Endothelial cell of umbilical vein (primary cell): ENCODE measurements at regions not wholly inside any gene's neighbourhood (a gene's known extent, or its start where the extent isn't known, plus 50 kb on each side); places are given as distances from the start of the nearest gene placed in this dataset.

Source experiments
- BruUV-seq: library from RNA; stranded (reverse); fragments of 400-500 nt; replicated peaks from 2 replicates; lab custom pipeline; 2021; lab: Mats Ljungman, UMichigan
- CTCF ChIA-PET: fragments of 300-600, 350-600 bp; sonication (Branson Sonifier 250); formaldehyde crosslinking; loops from one replicate; lab custom pipeline; 2021; ENCODE audit warnings: antibody characterized with exemption, inconsistent platforms; lab: Charles Lee
- POLR2A ChIA-PET: fragments of 300-600, 350-600 bp; sonication (Branson Sonifier 250); formaldehyde crosslinking; loops from one replicate; lab custom pipeline; 2021; ENCODE audit warnings: antibody characterized with exemption, inconsistent platforms; lab: Charles Lee
- DNase-seq: peaks from one replicate; pipeline ENCODE4 v3.0.0-alpha.2; 2011; ENCODE audit warnings: low read depth, low spot score
- FAIRE-seq: peaks from 2 replicates; lab custom pipeline; 2011; peaks lifted over from hg19 to GRCh38; lab: Jason Lieb, UNC
- H2AFZ ChIP-seq: 2 replicates; pipeline ENCODE4 v1.6.0; 2012; ENCODE audit warnings: low read depth, low read length, control low read depth, inconsistent platforms
- H3K27ac ChIP-seq: 2 replicates; pipeline ENCODE4 v1.5.1; 2011; ENCODE audit warnings: low read depth, mild to moderate bottlenecking, control low read depth, low read length, moderate library complexity; ENCODE audit not compliant: insufficient read depth
- H3K27me3 ChIP-seq, 2 experiments: 2 replicates each; pipeline versions ENCODE4 v1.6.0 to v1.6.1; 2011; ENCODE audit warnings: low read length in 2 of 2, mixed read lengths in 1 of 2; ENCODE audit not compliant: control insufficient read depth in 2 of 2, insufficient read depth in 2 of 2
- H3K36me3 ChIP-seq, 2 experiments: 2 replicates in 1 of 2; 3 replicates in 1 of 2; pipeline ENCODE4 v1.5.1; 2011; ENCODE audit warnings: low read length in 2 of 2, mild to moderate bottlenecking in 1 of 2, moderate library complexity in 1 of 2; ENCODE audit not compliant: control insufficient read depth in 2 of 2, insufficient read depth in 2 of 2; ENCODE audit errors: extremely low read depth in 1 of 2
- H3K4me1 ChIP-seq: 3 replicates; pipeline ENCODE4 v1.5.1; 2011; ENCODE audit warnings: mild to moderate bottlenecking, low read length; ENCODE audit not compliant: control insufficient read depth, insufficient read depth; ENCODE audit errors: extremely low read depth
- H3K4me2 ChIP-seq: 2 replicates; pipeline ENCODE4 v1.6.1; 2011; ENCODE audit warnings: low read length, control low read depth, mixed read lengths; ENCODE audit not compliant: insufficient read depth
- H3K4me3 ChIP-seq, 3 experiments: fragments of 200-600 bp in 1 of 3; sonication (generic), shearing (Covaris generic) in 1 of 3; replicated peaks in 1 of 3; 2 replicates each; pipeline ENCODE4 v1.5.1; 2011 to 2016; ENCODE audit warnings: control low read depth in 3 of 3, low read length in 3 of 3, mild to moderate bottlenecking in 2 of 3, inconsistent platforms in 1 of 3, low read depth in 1 of 3, moderate library complexity in 1 of 3; ENCODE audit not compliant: insufficient read depth in 1 of 3
- H3K79me2 ChIP-seq: 2 replicates; pipeline ENCODE4 v1.6.0; 2012; ENCODE audit warnings: low read length, inconsistent platforms; ENCODE audit not compliant: control insufficient read depth, insufficient read depth
- H3K9ac ChIP-seq: replicated peaks from 2 replicates; pipeline ENCODE3; 2011; ENCODE audit warnings: low read length, control low read depth; ENCODE audit not compliant: insufficient read depth; ENCODE audit errors: extremely low read depth
- H3K9me1 ChIP-seq: replicated peaks from 3 replicates; pipeline ENCODE4 v1.6.0; 2011; ENCODE audit warnings: mild to moderate bottlenecking, low read length; ENCODE audit not compliant: control insufficient read depth, insufficient read depth; ENCODE audit errors: extremely low read depth
- H3K9me3 ChIP-seq: replicated peaks from 2 replicates; pipeline ENCODE4 v1.5.1; 2012; ENCODE audit warnings: low read length, inconsistent platforms; ENCODE audit not compliant: control insufficient read depth, insufficient read depth
- H4K20me1 ChIP-seq: replicated peaks from 2 replicates; pipeline ENCODE3; 2011; ENCODE audit warnings: mild to moderate bottlenecking, low read length; ENCODE audit not compliant: control insufficient read depth, insufficient read depth; ENCODE audit errors: extremely low read depth
- CTCF ChIP-seq, 2 donors: IDR thresholded peaks; 1 replicate in 1 of 2; 2 replicates in 1 of 2; pipeline ENCODE4 v1.5.1; 2011; ENCODE audit warnings: low read length in 2 of 2, mild to moderate bottlenecking in 2 of 2, moderate library complexity in 2 of 2, control low read depth in 1 of 2, inconsistent platforms in 1 of 2, low read depth in 1 of 2; ENCODE audit not compliant: insufficient read depth in 1 of 2; ENCODE audit errors: extremely low read depth in 1 of 2
- EZH2 ChIP-seq: IDR thresholded peaks from 2 replicates; pipeline ENCODE4 v1.6.1; 2012; ENCODE audit warnings: borderline replicate concordance, low read depth, mild to moderate bottlenecking, moderate library complexity, low read length, inconsistent platforms; ENCODE audit not compliant: severe bottlenecking
- FOS ChIP-seq: IDR thresholded peaks from 2 replicates; pipeline ENCODE4 v1.6.1; 2011; ENCODE audit warnings: mild to moderate bottlenecking, low read length, moderate library complexity, borderline replicate concordance; ENCODE audit not compliant: insufficient read depth
- GATA2 ChIP-seq: IDR thresholded peaks from 2 replicates; pipeline ENCODE4 v1.7.0; 2011; ENCODE audit warnings: low read depth, mild to moderate bottlenecking, moderate library complexity, mixed read lengths, low read length; ENCODE audit not compliant: insufficient read length, insufficient read depth
- JUN ChIP-seq: IDR thresholded peaks from 2 replicates; pipeline ENCODE4 v1.6.1; 2011; ENCODE audit warnings: borderline replicate concordance, low read depth; ENCODE audit not compliant: insufficient read length, insufficient read depth
- MAX ChIP-seq: IDR thresholded peaks from 2 replicates; pipeline ENCODE4 v1.6.1; 2011; ENCODE audit not compliant: insufficient read depth, insufficient read length
- MYC ChIP-seq: IDR thresholded peaks from one replicate; pipeline ENCODE4 v1.6.1; 2011; ENCODE audit warnings: mild to moderate bottlenecking, low read depth, low read length
- POLR2A ChIP-seq: IDR thresholded peaks from 2 replicates; pipeline ENCODE4 v1.6.1; 2012; ENCODE audit warnings: low read depth, mild to moderate bottlenecking, control low read depth, low read length
- POLR2AphosphoS5 ChIP-seq: IDR thresholded peaks from 2 replicates; pipeline ENCODE4 v1.6.1; 2012; ENCODE audit warnings: low read depth, mild to moderate bottlenecking, control low read depth, low read length, moderate library complexity; ENCODE audit not compliant: insufficient read depth
- dilution Hi-C: fragments of 300-500 bp; cut with MboI; formaldehyde crosslinking; loops from one replicate; pipeline ENCODE4 v1.15.0; 2019; ENCODE audit warnings: low sequenced_read_pairs; ENCODE audit not compliant: extremely low pct_ligation_motif_present
- intact Hi-C: fragments of 100-400 bp; cut with micrococcal nuclease; formaldehyde crosslinking; loops from one replicate; pipeline ENCODE4 v1.10.0; 2022

- H3K9me3 ChIP-seq, result no peaks in the 10 kb centered on the region
- dilution Hi-C loops (no loop called here), intact Hi-C loops (no loop called here)
- no TSS peak for BruUV-seq
- CTCF ChIA-PET, result no interaction called here
- H3K27me3 ChIP-seq, result no peaks in the 10 kb centered on the region
- no peak overlapping the region for H3K9ac ChIP-seq
- no peaks in the 10 kb centered on the region for H3K9me1 ChIP-seq
- POLR2A ChIA-PET, result no interaction called here
- H3K79me2 ChIP-seq, result no peaks in the 10 kb centered on the region
- no peaks in the 10 kb centered on the region for H4K20me1 ChIP-seq
- H3K4me2 ChIP-seq, result no peak overlapping the region
- H2AFZ ChIP-seq, result no peak overlapping the region
- no peaks in the 10 kb centered on the region for H3K4me1 ChIP-seq
- no peaks in the 10 kb centered on the region for H3K36me3 ChIP-seq
- FAIRE-seq (no peak), DNase-seq (no peak)
- no peak overlapping the region for H3K4me3 ChIP-seq
- no peak for TF ChIP-seq POLR2AphosphoS5
- TF ChIP-seq EZH2, result no peak
- no peak for TF ChIP-seq FOS
- no peak for TF ChIP-seq MAX
- no peak for TF ChIP-seq GATA2
- TF ChIP-seq JUN, result no peak
- TF ChIP-seq CTCF (IDR thresholded peaks at IDR 0.05; ENCODE audit: extremely low read depth in 1 of 2, insufficient read depth in 1 of 2, low read depth in 1 of 2, low read length in 2 of 2), result no peak
- TF ChIP-seq MYC, result no peak
- TF ChIP-seq POLR2A, result no peak
- H3K27ac ChIP-seq, result no peak overlapping the region
Measured at GRCh38 chr6:120774275-120774674, 560.0 kb downstream of the TBC1D32 start.
